ENCODE measurements at regions not wholly inside any gene's neighbourhood (a gene's known extent, or its start where the extent isn't known, plus 50 kb on each side); places are given as distances from the start of the nearest gene placed in this dataset.

GRCh38 chr15:61522411-61522810 is 293.3 kb upstream of the RORA start:
- no peak overlapping the region for H2AFZ ChIP-seq
- H3K4me2 ChIP-seq = no peak overlapping the region
- H3K9me3 ChIP-seq (ENCODE audit: low read depth) = no peaks in the 10 kb centered on the region
- no peaks in the 10 kb centered on the region for H3K27me3 ChIP-seq
- no peaks in the 10 kb centered on the region for H4K20me1 ChIP-seq (ENCODE audit: insufficient read depth, poor library complexity, severe bottlenecking)
- no peak for TF ChIP-seq CTCF (IDR thresholded peaks at IDR 0.05; ENCODE audit: poor library complexity)
- TF ChIP-seq EZH2phosphoT487 (IDR thresholded peaks at IDR 0.05; ENCODE audit: low read depth, severe bottlenecking, unreplicated experiment) = no peak
- no peak for TF ChIP-seq EZH2 (IDR thresholded peaks at IDR 0.05; ENCODE audit: borderline replicate concordance)
- H3K4me1 ChIP-seq (ENCODE audit: insufficient read depth) = no peaks in the 10 kb centered on the region
- H3K36me3 ChIP-seq (replicated peaks; ENCODE audit: insufficient read depth, low read depth) = no peaks in the 10 kb centered on the region
- H3K9me2 ChIP-seq (replicated peaks; ENCODE audit: insufficient read depth) = no peaks in the 10 kb centered on the region
- H3K4me3 ChIP-seq = no peak overlapping the region
- DNase-seq (ENCODE audit: low spot score) = no peak
- no peaks in the 10 kb centered on the region for H3K79me2 ChIP-seq
- H3K27ac ChIP-seq = no peak overlapping the region

DNA sequence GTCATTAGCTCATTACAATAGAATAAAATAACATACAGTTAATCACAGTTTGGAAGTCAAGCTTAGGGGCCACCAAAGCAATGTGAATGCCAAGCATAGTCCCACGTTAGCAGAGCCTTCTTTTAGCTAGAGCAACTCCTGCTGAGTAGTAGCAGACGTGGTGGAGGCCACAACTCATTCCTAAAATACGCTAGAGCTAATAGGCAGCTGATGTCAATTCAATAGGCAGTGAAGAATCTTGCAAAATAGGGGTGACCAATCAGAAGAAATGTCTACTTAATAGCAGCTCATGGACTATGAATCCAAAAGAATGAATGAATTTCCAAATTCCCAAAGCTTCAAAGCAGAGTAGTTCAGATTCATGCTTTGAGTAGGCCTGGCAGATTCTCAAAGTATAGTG is 292.9 kb upstream of the RORA start:
- WGBS (ENCODE audit: low lambda C conversion rate, missing lambda C conversion rate) = 87% methylated on average over 3 of the region's 3 CpGs
- Histone ChIP-seq H4K20me1 (ENCODE audit: insufficient read depth, poor library complexity, severe bottlenecking) (no peaks in the 10 kb centered on the region), H3K27ac (no peak overlapping the region), H3K79me2 (no peaks in the 10 kb centered on the region), H3K9me2 (replicated peaks; ENCODE audit: insufficient read depth) (no peaks in the 10 kb centered on the region), H3K4me3 (no peak overlapping the region), H3K4me2 (no peak overlapping the region), H3K4me1 (ENCODE audit: insufficient read depth) (no peaks in the 10 kb centered on the region), H3K9me3 (ENCODE audit: low read depth) (no peaks in the 10 kb centered on the region), H3K27me3 (no peaks in the 10 kb centered on the region), H3K36me3 (replicated peaks; ENCODE audit: insufficient read depth, low read depth) (no peaks in the 10 kb centered on the region), H2AFZ (no peak overlapping the region)
- no peak for DNase-seq (ENCODE audit: low spot score)
- TF ChIP-seq EZH2 (IDR thresholded peaks at IDR 0.05; ENCODE audit: borderline replicate concordance) (no peak), EZH2phosphoT487 (IDR thresholded peaks at IDR 0.05; ENCODE audit: low read depth, severe bottlenecking, unreplicated experiment) (no peak), CTCF (IDR thresholded peaks at IDR 0.05; ENCODE audit: poor library complexity) (no peak)

GRCh38 chr15:61519296-61519695 is 290.2 kb upstream of the RORA start:
- no peaks in the 10 kb centered on the region for H4K20me1 ChIP-seq (ENCODE audit: insufficient read depth, poor library complexity, severe bottlenecking)
- WGBS (ENCODE audit: low lambda C conversion rate, missing lambda C conversion rate) = 86% methylated on average over 1 of the region's 1 CpG
- no peak for TF ChIP-seq EZH2phosphoT487 (IDR thresholded peaks at IDR 0.05; ENCODE audit: low read depth, severe bottlenecking, unreplicated experiment)
- H3K4me1 ChIP-seq (ENCODE audit: insufficient read depth) = no peaks in the 10 kb centered on the region
- no peaks in the 10 kb centered on the region for H3K36me3 ChIP-seq (replicated peaks; ENCODE audit: insufficient read depth, low read depth)
- H3K4me3 ChIP-seq = no peak overlapping the region
- H2AFZ ChIP-seq = no peak overlapping the region
- no peaks in the 10 kb centered on the region for H3K79me2 ChIP-seq
- H3K9me3 ChIP-seq (ENCODE audit: low read depth) = no peaks in the 10 kb centered on the region
- H3K27ac ChIP-seq = no peak overlapping the region
- H3K27me3 ChIP-seq = no peaks in the 10 kb centered on the region
- no peak for DNase-seq (ENCODE audit: low spot score)
- no peaks in the 10 kb centered on the region for H3K9me2 ChIP-seq (replicated peaks; ENCODE audit: insufficient read depth)
- no peak overlapping the region for H3K4me2 ChIP-seq

- Histone ChIP-seq H3K4me1 (ENCODE audit: insufficient read depth) (no peaks in the 10 kb centered on the region), H3K79me2 (no peaks in the 10 kb centered on the region), H3K36me3 (replicated peaks; ENCODE audit: insufficient read depth, low read depth) (no peaks in the 10 kb centered on the region), H3K4me3 (no peak overlapping the region), H3K9me3 (ENCODE audit: low read depth) (no peaks in the 10 kb centered on the region), H3K4me2 (no peak overlapping the region), H3K27me3 (no peaks in the 10 kb centered on the region), H3K9me2 (replicated peaks; ENCODE audit: insufficient read depth) (no peaks in the 10 kb centered on the region), H4K20me1 (ENCODE audit: insufficient read depth, poor library complexity, severe bottlenecking) (no peaks in the 10 kb centered on the region), H3K27ac (no peak overlapping the region), H2AFZ (no peak overlapping the region)
- DNase-seq (ENCODE audit: low spot score) = no peak
- TF ChIP-seq EZH2phosphoT487 (IDR thresholded peaks at IDR 0.05; ENCODE audit: low read depth, severe bottlenecking, unreplicated experiment) (no peak), EZH2 (IDR thresholded peaks at IDR 0.05; ENCODE audit: borderline replicate concordance) (no peak), CTCF (IDR thresholded peaks at IDR 0.05; ENCODE audit: poor library complexity) (no peak)
- 80% methylated on average over 7 of the region's 7 CpGs for WGBS (ENCODE audit: low lambda C conversion rate, missing lambda C conversion rate)
Measured at GRCh38 chr15:61518191-61518950, 289.3 kb upstream of the RORA start.
